NCI-H748 (cell line): ENCODE measurements at regions not wholly inside any gene's neighbourhood (a gene's known extent, or its start where the extent isn't known, plus 50 kb on each side); places are given as distances from the start of the nearest gene placed in this dataset.
A peak's percentile ranks its signal among the peaks of the same experiment; 100 is the strongest.
"Not testable (repeated sequence)": the region's sequence is repeated elsewhere in the genome, so short reads cannot be mapped to it uniquely, and the experiment has no call there.

Source experiments
- DNase-seq: peaks from one replicate; lab custom pipeline; 2025; ENCODE audit not compliant: unreplicated experiment; lab: John Stamatoyannopoulos, UW

DNA sequence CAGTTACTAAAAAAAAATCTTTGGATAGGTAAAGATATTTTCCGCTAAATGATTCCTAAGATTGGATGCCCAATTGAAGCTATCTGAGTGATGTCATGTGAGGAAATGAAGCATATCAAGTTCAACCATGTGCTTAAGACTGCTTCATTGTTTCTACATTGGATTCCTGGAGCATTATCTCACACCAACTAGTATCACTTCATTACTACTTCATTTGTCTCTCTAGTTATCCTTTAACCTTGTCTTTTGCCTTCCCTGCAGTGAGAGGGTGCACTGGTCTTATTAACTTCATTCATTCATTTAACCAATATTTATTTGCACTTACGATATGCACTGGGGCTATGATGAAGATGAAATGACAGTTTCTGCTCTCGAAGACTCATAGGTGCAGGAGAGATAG, 198.1 kb downstream of the SLC38A4 start:
- DNase-seq, result no peak

DNA sequence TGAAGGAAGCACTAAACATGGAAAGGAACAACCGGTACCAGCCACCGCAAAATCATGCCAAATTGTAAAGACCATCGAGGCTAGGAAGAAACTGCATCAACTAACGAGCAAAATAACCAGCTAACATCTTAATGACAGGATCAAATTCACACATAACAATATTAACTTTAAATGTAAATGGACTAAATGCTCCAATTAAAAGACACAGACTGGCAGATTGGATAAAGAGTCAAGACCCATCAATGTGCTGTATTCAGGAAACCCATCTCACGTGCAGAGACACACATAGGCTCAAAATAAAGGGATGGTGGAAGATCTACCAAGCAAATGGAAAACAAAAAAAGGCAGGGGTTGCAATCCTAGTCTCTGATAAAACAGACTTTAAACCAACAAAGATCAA, 206.3 kb downstream of the SLC38A4 start:
- not testable (repeated sequence) for DNase-seq

DNA sequence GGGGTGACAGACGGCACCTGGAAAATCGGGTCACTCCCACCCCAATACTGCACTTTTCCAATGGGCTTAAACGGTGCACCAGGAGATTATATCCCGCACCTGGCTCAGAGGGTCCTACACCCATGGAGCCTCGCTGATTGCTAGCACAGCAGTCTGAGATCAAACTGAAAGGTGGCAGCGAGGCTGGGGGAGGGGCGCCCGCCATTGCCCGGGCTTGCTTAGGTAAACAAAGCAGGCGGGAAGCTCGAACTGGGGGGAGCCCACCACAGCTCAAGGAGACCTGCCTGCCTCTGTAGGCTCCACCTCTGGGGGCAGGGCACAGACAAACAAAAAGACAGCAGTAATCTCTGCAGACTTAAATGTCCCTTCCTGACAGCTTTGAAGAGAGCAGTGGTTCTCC, 208.1 kb downstream of the SLC38A4 start:
- DNase-seq, result not testable (repeated sequence)

DNA sequence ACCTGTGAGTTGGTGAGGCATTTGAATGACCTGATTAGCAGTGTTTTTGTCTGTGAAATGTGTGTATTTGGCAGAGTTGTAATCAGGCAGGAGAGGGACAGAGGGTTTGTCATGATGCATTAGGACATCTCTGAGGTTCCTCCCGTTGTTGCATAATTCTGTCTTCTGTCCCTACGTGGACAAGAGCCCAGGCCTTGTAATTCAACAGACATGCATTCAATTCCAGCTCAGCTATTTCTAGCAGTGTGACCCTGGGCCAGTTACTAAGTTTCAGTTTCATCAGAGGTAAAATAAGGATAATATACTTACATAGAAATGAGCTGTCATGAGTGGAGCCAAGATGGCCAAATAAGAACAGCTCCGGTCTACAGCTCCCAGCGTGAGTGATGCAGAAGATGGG, 208.6 kb downstream of the SLC38A4 start:
- DNase-seq, result no peak

DNA sequence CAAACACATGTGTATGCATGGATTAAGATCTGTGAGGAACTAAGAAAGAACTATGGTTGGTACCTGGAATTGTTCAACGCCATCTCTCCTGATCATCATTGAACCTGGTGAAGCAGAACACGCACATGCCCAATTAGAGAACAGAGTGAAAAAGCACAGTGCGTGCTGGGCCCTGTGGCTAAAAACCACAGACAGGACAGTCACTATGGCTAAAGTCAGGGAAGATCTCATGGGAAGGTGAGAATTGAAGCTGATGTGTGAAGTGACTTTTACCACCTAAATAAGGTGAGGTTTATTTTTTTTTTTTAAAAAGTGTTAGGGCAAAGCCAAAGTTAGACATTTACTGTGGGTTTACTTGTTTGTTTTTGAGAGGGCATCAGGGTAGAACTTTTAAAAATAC, 215.0 kb downstream of the SLC38A4 start:
- no peak for DNase-seq

DNA sequence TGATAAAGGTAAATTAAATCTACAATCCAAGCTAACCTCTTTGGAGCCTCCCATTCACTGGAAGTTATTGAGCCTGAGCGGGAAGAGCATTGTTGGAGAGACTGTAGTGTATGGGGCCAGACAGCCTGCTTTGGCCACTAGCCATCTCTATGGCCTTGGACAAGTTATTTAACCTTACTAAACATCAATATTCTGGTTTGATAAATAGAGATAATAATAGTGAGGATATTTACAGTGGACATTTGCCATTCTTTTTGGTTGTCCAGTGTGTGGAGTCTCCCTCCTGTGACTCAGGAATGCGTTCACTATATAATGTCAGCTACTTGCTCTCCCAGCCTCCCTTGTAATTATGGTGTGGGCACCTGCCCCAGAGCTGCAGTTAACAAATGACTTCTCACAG, 216.1 kb downstream of the SLC38A4 start:
- DNase-seq, result no peak

DNA sequence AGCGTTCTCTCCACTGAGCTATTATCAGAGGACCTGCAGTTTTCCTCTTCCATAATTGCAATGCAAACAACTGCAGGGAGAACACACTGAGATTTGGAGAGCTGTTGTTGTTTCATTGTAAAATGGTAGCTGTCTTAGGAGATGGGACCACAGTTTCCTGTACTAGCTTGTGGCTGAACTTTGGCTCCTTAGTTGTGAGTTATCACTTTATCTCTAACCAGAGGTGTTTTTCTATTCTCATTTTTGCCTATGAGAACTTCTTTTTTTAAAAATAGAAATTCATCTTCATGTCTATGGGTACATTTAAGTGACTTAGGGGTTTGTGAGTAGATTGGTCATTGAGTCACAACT, 216.5 kb downstream of the SLC38A4 start:
- DNase-seq, result peak; percentile 44

DNA sequence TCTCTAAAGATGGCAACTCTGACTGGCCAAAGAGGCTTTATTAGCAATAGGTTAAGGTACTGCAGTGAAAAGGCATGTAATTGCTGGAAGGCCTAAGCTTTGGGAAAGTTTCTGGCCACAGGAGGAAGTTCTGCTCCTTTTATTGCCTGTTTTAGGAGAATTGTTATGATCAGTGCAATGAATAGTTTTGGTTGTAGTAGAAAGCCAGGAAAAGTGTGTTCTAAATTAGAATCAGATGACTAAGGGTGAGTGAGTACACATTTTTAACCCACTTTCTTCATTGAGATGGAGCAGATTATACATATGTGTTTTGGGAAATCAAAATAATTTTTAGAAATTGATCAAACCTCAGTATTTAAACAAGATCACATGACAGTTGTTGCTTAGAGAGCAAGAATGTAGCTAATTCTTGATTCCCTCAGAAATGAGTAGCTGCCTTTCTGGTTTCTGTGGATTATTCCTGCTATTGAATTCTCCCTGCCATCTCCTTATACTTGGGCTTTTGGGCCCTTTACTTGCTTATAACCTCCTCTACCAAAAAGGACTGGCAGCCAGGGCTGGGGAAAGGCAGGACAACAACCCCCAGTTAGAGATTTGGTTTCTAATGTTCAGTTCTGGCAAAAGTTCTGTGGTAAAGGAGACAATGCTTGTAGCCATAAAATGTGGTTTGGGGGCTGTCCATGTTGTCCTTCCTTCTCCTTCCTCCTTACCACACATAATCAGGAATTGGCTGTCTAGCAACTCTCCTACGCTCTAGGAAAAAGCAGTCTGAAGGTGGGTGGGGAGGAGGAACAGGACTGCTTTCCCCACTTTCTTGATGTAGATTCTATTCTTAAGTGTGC, 217.1 kb downstream of the SLC38A4 start:
- no peak for DNase-seq

DNA sequence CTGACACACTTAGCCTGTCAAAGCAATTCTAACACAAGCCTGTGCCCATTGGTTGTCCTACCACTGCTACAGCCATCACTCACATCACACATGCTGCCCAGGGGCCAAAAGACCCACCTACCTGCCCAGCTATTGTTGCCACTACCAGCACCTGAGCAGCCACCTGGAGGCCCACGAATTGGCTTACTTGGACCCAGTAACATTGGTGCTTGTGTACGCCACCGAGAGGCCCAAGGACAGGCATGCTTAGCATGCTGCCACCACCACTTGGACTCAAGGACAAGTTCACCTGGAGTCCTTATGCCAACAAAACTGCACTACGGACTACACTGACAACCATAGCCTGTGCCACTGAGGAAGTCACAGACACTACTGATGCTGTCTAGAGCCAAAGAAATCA, 221.1 kb downstream of the SLC38A4 start:
- no peak for DNase-seq

DNA sequence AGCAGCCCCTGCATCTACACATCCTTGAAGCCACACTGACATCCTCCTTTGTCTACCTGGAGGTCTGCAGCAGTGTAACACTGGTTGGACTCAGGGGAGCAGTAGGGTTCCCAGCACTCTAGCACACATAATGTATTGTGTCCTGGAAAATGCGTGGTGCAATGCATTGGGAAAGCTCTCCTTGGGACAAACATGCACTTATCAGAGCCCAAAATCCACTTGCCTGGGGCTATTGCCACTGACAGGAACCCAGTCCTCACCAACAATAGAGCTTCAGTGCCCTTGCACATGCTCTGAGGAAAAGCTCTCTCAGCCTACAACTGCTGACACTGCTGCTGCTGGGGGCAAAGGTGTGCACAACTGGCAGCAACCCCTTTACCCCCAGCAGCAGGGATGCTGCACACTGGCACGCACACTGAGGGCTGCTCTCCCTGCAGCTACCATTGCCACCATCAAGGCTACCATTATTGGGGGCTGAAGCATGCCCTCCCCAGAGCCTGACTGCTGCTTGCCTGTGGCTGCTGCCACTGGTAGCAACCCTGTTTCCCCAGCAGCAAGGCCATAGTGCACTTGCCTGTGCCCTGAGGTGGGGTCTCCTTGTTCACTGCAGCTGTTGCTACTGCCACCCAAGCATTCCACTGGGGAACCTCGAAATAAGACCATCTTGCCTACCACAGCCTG, 221.9 kb downstream of the SLC38A4 start:
- DNase-seq, result no peak

DNA sequence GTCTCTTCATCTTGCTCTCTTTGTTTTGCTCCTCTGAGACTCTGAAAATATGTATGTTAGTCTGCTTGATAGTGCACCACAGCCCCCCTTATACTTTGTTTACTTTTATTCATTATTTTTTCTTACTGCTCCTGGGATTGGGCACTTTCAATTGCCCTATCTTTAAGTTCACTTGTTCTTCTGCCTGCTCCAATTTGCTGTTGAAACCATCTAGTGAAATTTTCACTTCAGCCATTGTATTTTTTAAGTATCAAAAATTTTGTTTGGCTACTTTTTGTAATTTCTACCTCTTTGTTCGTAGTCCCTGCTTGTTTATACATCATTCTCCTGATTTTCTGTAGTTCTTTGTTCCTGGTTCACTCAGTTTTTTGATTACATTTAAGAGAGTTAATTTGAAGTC, 223.3 kb downstream of the SLC38A4 start:
- no peak for DNase-seq

DNA sequence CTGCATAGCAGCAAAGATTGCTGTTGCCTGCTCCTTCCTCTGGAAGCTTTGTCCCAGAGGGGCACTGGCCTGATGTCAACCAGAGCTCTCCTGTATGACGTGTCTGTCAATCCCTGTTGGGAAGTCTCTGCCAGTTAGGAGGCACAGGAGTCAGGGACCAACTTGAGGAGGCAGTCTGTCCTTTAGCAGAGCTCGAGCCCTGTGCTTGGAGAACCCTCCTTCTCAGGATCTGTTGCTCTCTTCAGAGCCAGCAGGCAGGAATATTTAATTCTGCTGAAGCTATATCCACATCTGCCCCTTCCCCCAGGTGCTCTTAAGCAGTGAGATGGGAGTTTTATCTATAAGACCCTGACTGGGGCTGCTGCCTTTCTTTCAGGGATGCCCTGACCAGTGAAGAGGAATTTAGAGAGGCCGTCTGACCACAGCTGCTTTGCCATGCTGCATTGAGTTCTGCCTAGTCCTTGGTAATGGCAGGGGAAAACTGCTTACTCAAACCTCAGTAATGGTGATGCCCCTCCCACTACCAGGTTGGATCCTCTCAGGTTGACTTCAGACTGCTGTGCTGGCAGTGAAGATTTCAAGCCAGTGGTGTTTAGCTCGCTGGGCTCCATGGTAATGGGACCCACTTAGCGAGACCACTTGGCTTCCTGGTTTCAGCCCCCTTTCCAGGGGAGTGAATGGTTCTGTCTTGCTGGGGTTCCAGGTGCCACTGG, 218.6 kb upstream of the SLC38A2 start:
- peak; percentile 7 for DNase-seq

DNA sequence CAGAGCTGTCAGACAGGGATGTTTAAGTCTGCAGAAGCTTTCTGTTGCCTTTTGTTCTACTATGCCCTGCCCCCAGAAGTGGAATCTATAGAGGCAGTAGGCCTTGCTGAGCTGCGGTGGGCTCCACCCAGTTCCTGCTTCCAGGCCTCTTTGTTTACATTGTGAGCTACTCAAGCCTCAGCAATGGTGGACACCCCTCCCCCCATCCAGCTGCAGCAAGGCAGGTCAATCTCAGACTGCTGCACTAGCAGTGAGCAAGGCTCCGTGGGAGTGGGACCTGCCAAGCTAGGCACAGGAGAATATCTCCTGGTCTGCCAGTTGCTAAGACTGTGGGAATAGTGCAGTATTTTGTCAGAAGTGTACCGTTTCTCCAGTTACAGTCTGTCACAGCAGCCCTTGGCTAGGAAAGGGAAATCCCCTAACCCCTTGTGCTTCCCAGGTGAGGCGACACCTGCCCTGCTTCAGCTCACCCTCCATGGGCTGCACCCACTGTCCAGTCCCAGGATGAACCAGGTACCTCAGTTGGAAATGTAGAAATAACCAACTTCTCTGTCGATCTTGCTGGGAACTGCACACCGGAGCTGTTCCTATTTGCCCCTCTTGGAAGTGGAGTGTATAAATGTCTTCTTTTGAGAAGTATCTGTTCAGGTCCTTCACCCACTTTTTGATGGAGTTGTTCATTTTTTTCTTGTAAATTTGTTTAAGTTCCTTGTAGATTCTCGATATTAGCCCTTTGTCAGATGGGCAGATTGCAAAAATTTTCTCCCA, 213.5 kb upstream of the SLC38A2 start:
- peak; percentile 90 for DNase-seq

DNA sequence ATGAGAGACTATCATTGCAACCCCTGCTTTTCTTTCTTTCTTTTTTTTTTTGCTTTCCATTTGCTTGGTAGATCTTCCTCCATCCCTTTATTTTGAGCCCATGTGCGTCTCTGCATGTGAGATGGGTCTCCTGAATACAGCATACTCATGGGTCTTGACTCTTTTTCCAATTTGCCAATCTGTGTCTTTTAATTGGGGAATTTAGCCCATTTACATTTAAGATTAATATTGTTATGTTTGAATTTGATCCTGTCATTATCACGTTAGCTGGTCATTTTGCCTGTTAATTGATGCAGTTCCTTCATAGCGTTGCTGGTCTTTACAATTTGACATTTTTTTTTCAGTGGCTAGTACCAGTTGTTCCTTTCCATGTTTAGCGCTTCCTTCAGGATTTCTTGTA, 211.5 kb upstream of the SLC38A2 start:
- not testable (repeated sequence) for DNase-seq

DNA sequence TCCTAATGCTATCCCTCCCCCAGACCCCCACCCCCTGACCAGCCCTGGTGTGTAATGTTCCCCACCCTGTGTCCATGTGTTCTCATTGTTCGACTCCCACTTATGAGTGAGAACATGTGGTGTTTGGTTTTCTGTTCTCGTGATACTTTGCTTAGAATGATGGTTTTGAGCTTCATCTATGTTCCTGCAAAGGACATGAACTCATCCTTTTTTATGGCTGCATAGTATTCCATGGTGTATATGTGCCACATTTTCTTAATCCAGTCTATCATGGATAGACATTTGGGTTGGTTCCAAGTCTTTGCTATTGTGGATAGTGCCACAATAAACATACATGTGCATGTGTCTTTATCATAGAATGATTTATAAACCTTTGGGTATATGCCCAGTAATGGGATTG, 209.4 kb upstream of the SLC38A2 start:
- not testable (repeated sequence) for DNase-seq

DNA sequence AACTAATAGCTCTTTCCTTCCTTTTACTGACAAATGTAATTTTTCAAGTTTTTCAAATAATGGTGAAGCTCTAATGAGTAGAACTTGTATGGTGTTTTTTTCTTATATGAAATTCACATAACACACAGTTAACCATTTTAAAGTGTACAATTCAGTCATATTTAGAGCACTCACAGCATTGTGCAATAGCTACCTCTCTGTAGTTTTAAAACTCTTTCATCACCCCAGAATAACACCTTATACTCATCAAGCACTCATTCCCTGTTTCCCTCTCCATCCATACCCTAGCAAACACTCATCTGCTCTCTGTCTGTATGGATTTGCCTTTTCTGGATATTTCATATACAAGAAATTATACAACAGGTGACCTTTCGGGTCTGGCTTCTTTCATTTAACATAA, 207.9 kb upstream of the SLC38A2 start:
- no peak for DNase-seq

DNA sequence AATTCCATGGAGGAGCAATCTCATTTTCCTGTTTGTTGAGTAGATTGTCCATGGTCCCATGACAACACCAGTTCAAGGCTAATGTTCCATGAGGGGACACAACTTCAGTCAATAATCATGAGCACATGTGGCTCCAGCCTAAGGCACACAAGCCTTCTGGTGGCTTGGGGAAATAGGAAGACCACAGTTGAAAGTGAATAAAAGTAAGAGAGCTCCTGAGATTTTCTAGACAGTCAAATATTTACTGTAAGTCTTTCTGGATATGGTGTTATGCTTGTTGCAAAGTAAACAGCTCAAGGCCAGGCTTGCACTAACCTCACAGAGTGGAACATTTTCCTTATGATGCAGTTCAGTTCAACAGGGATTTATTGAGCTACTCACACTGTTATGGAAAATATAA, 206.9 kb upstream of the SLC38A2 start:
- no peak for DNase-seq

DNA sequence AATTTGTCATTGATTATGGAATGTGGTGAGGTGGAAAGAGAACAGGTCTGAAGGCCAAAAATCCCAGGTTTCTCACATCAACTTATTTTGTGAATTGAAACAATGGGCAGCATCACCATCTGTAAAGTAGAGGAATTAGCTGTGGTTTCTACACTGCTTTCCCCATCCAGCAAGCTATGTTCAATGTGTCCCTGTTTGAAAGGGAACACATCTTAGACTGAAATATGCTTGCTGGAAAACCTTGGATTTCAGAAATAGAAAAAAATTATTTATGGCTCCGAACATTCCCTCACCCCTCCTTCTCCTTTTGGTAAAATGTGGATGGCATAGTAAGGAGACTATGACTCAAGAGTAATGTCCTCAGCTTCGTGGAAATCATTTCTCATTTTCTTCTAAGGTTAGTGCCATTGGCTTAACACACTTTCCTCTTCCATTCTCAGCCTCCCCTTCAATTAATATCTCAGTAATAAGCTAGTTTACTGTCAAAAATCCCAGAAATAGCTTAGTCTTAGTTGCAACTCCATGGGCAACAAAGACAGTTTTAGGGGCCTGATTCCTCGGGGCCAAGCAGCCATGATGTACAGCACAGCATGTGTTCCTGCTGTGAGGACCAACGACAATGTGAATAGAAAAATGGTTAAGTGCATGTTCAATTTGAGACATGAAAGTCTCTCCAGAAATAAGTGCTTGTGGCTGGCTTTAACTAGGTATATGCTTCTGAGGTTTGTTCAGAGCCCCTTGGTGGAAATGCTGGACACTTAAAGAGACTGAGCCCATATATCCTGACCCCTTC, 205.8 kb upstream of the SLC38A2 start:
- no peak for DNase-seq

DNA sequence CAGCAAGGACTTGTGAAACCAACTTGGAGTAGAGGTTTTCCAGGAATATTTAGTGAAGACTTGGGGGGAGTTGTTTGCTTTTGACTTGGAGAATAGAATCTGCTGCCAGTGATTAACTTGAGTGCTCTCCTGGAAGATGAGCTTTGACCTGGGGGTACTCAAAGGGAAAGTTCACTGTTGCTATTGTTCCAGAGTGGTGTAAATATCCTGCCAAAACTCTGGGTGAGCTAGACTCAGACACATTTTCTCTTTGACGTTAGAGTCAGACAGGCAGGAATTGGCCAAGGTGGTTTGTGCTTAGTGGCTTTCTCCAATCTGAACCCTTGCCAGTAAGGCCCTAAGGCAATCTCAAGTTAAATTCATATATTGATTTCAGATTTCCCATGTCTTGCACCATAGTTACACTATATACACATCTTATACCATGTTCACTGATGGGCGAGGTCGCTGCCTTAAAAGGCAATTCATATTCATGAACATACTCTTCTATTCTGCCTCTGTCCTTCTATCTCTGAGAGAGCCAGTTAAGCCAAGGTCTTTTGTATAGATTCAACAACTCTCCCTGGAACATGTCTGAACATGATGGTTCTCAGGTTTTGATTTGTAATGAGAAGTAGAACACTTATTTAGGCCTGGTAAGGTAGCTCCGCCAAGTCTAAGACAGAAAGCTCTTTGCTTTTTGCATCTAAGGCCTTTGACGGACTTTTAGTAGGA, 204.6 kb upstream of the SLC38A2 start:
- DNase-seq, result no peak

DNA sequence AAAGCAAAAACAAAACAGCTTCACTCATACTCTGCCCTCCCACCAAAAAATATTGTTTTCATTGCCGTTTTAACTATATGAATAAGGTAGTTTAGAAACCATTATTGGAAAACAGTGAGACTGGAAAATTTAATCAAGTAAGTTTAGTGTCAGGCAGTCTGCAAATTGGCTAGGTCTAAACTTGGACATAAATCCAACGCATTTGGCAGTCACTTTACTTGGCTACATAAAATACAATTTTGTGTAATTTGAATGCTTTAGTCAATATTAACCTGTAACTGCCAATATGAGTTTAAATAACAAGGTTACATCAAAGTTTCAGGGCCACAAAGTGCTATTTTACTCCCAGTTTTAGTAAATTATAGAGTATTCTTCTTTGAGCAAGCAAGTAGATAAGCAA, 202.3 kb upstream of the SLC38A2 start:
- no peak for DNase-seq
